ENCODE measurements at regions not wholly inside any gene's neighbourhood (a gene's known extent, or its start where the extent isn't known, plus 50 kb on each side); places are given as distances from the start of the nearest gene placed in this dataset.

DNA sequence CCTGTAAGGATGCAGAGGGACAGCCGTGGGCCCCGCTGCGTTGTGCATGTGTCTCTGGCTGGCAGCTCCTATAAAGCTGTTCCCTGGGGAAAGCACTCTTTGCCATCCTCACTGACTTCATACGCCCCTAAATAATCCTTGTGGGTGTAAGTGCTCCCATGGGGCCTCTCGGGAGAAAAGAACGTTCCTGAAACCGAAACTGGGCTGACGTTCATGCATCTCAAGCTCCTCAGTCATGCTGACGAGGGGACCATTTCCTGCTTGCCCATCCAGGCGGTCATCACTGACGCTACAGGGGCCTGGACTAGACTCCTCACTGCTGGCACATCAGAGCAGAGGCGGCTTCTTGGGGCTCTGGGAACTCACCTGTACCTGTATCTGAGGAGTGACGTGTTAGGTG is 73.1 kb upstream of the USP24 start:
- no peaks in the 10 kb centered on the region for H3K27me3 Mint-ChIP-seq (ENCODE audit: unreplicated experiment)
- H3K27ac Mint-ChIP-seq (ENCODE audit: unreplicated experiment): no peak overlapping the region
- H3K4me3 Mint-ChIP-seq (ENCODE audit: low read depth, unreplicated experiment): no peak overlapping the region
- H3K9me3 Mint-ChIP-seq (ENCODE audit: low read depth, unreplicated experiment): no peaks in the 10 kb centered on the region
- H3K4me1 Mint-ChIP-seq (ENCODE audit: low read depth, unreplicated experiment): peaks cover 13% of the 10 kb centered on the region
- intact Hi-C loops (cut with micrococcal nuclease; ENCODE audit: unreplicated experiment): loop anchor here (5.0 kb wide), 2 partner anchors 604 to 1514 kb away; no protein-coding TSS in a partner anchor
- TF ChIP-seq, protein P1, sequence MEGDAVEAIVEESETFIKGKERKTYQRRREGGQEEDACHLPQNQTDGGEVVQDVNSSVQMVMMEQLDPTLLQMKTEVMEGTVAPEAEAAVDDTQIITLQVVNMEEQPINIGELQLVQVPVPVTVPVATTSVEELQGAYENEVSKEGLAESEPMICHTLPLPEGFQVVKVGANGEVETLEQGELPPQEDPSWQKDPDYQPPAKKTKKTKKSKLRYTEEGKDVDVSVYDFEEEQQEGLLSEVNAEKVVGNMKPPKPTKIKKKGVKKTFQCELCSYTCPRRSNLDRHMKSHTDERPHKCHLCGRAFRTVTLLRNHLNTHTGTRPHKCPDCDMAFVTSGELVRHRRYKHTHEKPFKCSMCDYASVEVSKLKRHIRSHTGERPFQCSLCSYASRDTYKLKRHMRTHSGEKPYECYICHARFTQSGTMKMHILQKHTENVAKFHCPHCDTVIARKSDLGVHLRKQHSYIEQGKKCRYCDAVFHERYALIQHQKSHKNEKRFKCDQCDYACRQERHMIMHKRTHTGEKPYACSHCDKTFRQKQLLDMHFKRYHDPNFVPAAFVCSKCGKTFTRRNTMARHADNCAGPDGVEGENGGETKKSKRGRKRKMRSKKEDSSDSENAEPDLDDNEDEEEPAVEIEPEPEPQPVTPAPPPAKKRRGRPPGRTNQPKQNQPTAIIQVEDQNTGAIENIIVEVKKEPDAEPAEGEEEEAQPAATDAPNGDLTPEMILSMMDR (IDR thresholded peaks at IDR 0.05; ENCODE audit: unreplicated experiment): no peak
- no TSS peak for BruUV-seq (replicated peaks)
- peaks cover 5% of the 10 kb centered on the region for H3K36me3 Mint-ChIP-seq (ENCODE audit: insufficient read depth, unreplicated experiment)
- CTCF ChIA-PET: no interaction called here
- DNase-seq: no peak

DNA sequence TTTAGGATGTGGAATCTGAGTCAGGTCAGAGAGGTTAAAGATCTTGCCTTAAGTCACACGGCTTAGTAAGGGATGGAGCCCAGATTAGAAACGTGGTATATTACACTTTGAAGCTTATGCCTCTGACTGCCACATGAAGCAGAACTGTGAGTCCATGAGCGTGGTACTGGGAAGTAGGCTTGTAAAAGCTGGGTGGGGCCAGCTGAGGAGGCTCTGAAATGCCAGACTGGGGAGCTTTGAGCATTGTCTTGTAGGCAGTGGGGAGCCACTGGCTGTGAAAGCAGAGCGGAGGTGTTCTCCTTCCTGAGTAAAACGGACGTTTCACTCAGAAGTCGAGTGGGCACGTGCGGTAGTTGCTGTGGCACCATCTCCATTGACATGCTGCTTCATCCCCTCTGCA is 72.6 kb upstream of the USP24 start:
- intact Hi-C loops (cut with micrococcal nuclease; ENCODE audit: unreplicated experiment): loop anchor here (2.0 to 5.0 kb wide), 3 partner anchors 605 to 1515 kb away; no protein-coding TSS in a partner anchor
- H3K36me3 Mint-ChIP-seq (ENCODE audit: insufficient read depth, unreplicated experiment): peaks cover 5% of the 10 kb centered on the region
- H3K9me3 Mint-ChIP-seq (ENCODE audit: low read depth, unreplicated experiment): no peaks in the 10 kb centered on the region
- H3K4me3 Mint-ChIP-seq (ENCODE audit: low read depth, unreplicated experiment): no peak overlapping the region
- DNase-seq: no peak
- BruUV-seq (replicated peaks): no TSS peak
- TF ChIP-seq, protein P1 (IDR thresholded peaks at IDR 0.05; ENCODE audit: unreplicated experiment): no peak
- H3K27me3 Mint-ChIP-seq (ENCODE audit: unreplicated experiment): no peaks in the 10 kb centered on the region
- H3K4me1 Mint-ChIP-seq (ENCODE audit: low read depth, unreplicated experiment): peaks cover 13% of the 10 kb centered on the region
- CTCF ChIA-PET: no interaction called here
- no peak overlapping the region for H3K27ac Mint-ChIP-seq (ENCODE audit: unreplicated experiment)

DNA sequence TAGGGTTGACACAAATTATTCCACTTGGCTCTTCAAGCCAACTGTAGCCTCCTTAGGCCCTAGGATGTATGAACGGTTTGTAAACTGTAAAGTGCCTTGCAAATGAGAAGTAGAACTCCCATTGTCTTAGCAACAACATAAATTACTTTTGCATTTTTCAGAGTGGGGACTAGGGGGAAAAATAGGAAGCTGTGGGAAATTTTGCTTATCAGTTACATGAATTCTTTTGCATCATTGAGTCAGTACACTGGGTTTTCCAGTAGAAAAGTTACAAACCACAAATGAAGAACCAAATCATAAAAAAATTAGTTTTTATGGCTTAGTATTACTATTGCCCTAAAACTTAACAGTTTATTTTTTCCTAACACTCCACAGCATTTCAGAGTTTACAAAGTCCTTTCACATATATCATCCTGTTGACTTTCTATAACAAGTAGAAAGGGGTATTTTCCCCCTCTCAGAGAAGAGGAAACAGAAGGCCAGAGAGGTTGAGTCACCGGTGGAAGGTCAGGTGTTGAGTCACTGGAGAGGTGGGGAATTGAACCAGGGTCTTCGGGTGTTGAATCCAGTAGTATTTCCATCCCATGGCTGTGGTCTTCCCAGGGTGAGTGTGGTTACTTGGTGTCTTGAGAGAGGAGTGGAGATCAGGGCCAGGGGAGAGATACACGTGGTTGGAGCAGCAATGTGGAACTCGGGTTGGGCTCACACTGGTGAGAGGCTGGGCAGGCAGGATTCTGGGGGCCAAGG is 71.9 kb upstream of the USP24 start:
- BruUV-seq (replicated peaks): no TSS peak
- intact Hi-C loops (cut with micrococcal nuclease; ENCODE audit: unreplicated experiment): loop anchor here (2.0 to 5.0 kb wide), 3 partner anchors 605 to 1515 kb away; no protein-coding TSS in a partner anchor
- Mint-ChIP-seq H3K4me1 (ENCODE audit: low read depth, unreplicated experiment) (peaks cover 13% of the 10 kb centered on the region), H3K36me3 (ENCODE audit: insufficient read depth, unreplicated experiment) (peaks cover 5% of the 10 kb centered on the region), H3K27ac (ENCODE audit: unreplicated experiment) (peak overlapping the region; percentile 16), H3K27me3 (ENCODE audit: unreplicated experiment) (no peaks in the 10 kb centered on the region), H3K9me3 (ENCODE audit: low read depth, unreplicated experiment) (no peaks in the 10 kb centered on the region), H3K4me3 (ENCODE audit: low read depth, unreplicated experiment) (no peak overlapping the region)
- CTCF ChIA-PET: no interaction called here
- no peak for DNase-seq
- TF ChIP-seq, protein P1 (IDR thresholded peaks at IDR 0.05; ENCODE audit: unreplicated experiment): no peak

DNA sequence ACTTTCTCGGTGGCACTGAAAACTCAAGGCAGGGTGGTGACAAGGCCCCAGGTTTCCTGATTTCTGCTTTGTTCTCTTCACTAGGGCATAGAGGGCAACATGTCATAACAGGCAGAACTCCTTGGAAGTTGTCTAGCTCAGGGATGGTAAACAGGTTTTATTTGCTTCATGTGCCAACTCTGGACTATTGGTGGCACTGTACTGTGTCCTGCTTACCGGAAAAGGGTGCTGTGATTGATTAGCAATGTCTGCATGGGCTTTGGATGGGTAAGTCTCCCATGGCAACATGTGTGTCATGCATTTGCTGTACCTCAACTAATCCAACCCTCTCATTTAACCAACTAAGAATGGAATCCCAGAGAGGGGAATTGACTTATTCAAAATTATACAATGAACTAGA is 70.7 kb upstream of the USP24 start:
- Mint-ChIP-seq H3K27me3 (ENCODE audit: unreplicated experiment) (no peaks in the 10 kb centered on the region), H3K4me1 (ENCODE audit: low read depth, unreplicated experiment) (peaks cover 13% of the 10 kb centered on the region), H3K36me3 (ENCODE audit: insufficient read depth, unreplicated experiment) (peaks cover 5% of the 10 kb centered on the region), H3K4me3 (ENCODE audit: low read depth, unreplicated experiment) (no peak overlapping the region), H3K9me3 (ENCODE audit: low read depth, unreplicated experiment) (no peaks in the 10 kb centered on the region), H3K27ac (ENCODE audit: unreplicated experiment) (no peak overlapping the region)
- no peak for DNase-seq
- BruUV-seq (replicated peaks): no TSS peak
- TF ChIP-seq, protein P1 (IDR thresholded peaks at IDR 0.05; ENCODE audit: unreplicated experiment): no peak
- CTCF ChIA-PET: interaction anchor here (1.6 kb wide), 1 partner anchor 1299 kb away, joined by 3 read pairs; no protein-coding TSS in a partner anchor
- intact Hi-C loops (cut with micrococcal nuclease; ENCODE audit: unreplicated experiment): loop anchor here (2.0 to 5.0 kb wide), 3 partner anchors 606 to 1516 kb away; no protein-coding TSS in a partner anchor

Data from Calu3 (cell line).